GM19351 (cell line): ENCODE measurements at regions not wholly inside any gene's neighbourhood (a gene's known extent, or its start where the extent isn't known, plus 50 kb on each side); places are given as distances from the start of the nearest gene placed in this dataset.
"Not testable (repeated sequence)": the region's sequence is repeated elsewhere in the genome, so short reads cannot be mapped to it uniquely, and the experiment has no call there.

ENCODE experiments used
- ATAC-seq: cut with Tn5 transposase; IDR thresholded peaks from one replicate; pipeline ENCODE4 v1.9.1; 2021; ENCODE audit warnings: mild to moderate bottlenecking, moderate library complexity; ENCODE audit not compliant: unreplicated experiment

GRCh38 chr4:122973465-122973864, 51.1 kb upstream of the NUDT6 start:
- no peak for ATAC-seq

GRCh38 chr4:122976111-122976510, 53.7 kb upstream of the NUDT6 start:
- no peak for ATAC-seq

- no peak for ATAC-seq
These were observed 54.7 kb upstream of the NUDT6 start for GRCh38 chr4:122977103-122977502.

GRCh38 chr4:122978109-122978508, 55.7 kb upstream of the NUDT6 start:
- no peak for ATAC-seq

GRCh38 chr4:122978789-122979188, 56.4 kb upstream of the NUDT6 start:
- no peak for ATAC-seq

GRCh38 chr4:122980860-122981259, 58.5 kb upstream of the NUDT6 start:
- no peak for ATAC-seq

GRCh38 chr4:122988696-122989095, 66.3 kb upstream of the NUDT6 start:
- ATAC-seq: no peak

GRCh38 chr4:122990891-122991290, 68.5 kb upstream of the NUDT6 start:
- ATAC-seq: no peak

- ATAC-seq: no peak
These were observed 69.7 kb upstream of the NUDT6 start for GRCh38 chr4:122992057-122992456.

GRCh38 chr4:122992641-122993040, 70.2 kb upstream of the NUDT6 start:
- ATAC-seq: no peak

GRCh38 chr4:122996350-122996749, 74.0 kb upstream of the NUDT6 start:
- ATAC-seq: no peak

GRCh38 chr4:122997463-122998101, 75.2 kb upstream of the NUDT6 start:
- ATAC-seq: peak; percentile 97

GRCh38 chr4:123004079-123004478, 81.7 kb upstream of the NUDT6 start:
- ATAC-seq: not testable (repeated sequence)

- not testable (repeated sequence) for ATAC-seq
These were observed 82.7 kb upstream of the NUDT6 start for GRCh38 chr4:123005126-123005525.

GRCh38 chr4:123007679-123008078, 85.3 kb upstream of the NUDT6 start:
- no peak for ATAC-seq

- ATAC-seq: not testable (repeated sequence)
These were observed 90.0 kb upstream of the NUDT6 start for GRCh38 chr4:123012416-123012815.

GRCh38 chr4:123014038-123014437, 91.6 kb upstream of the NUDT6 start:
- no peak for ATAC-seq

GRCh38 chr4:123017078-123017477, 94.7 kb upstream of the NUDT6 start:
- no peak for ATAC-seq

GRCh38 chr4:123017636-123018395, 95.4 kb upstream of the NUDT6 start:
- no peak for ATAC-seq

GRCh38 chr4:123018396-123018775, 96.0 kb upstream of the NUDT6 start:
- no peak for ATAC-seq

- no peak for ATAC-seq
These were observed 97.9 kb upstream of the NUDT6 start for GRCh38 chr4:123020285-123020684.

- no peak for ATAC-seq
These were observed 101.2 kb upstream of the NUDT6 start for GRCh38 chr4:123023647-123024046.

- ATAC-seq: no peak
These were observed 102.3 kb upstream of the NUDT6 start for GRCh38 chr4:123024710-123025109.
